Stomach (tissue), 4 donors: ENCODE measurements at regions not wholly inside any gene's neighbourhood (a gene's known extent, or its start where the extent isn't known, plus 50 kb on each side); places are given as distances from the start of the nearest gene placed in this dataset.

Experiments
- EP300 ChIP-seq: sonication (generic); formaldehyde crosslinking; IDR thresholded peaks from one replicate; pipeline ENCODE4 v1.6.1; 2017; ENCODE audit warnings: antibody characterized with exemption
- POLR2A ChIP-seq, 4 donors: fragments of 450-650 bp; IDR thresholded peaks; one replicate each; pipeline ENCODE4 v1.6.1; 2016; ENCODE audit warnings: antibody characterized with exemption in 4 of 4, control low read depth in 2 of 4, mild to moderate bottlenecking in 1 of 4, moderate library complexity in 1 of 4
- POLR2AphosphoS5 ChIP-seq, 3 donors: sonication (generic); formaldehyde crosslinking; IDR thresholded peaks; one replicate each; pipeline ENCODE4 v1.6.1; 2016; ENCODE audit warnings: antibody characterized with exemption in 3 of 3
- TF ChIP-seq, protein P1 (sequence below), 7 experiments: fragments of 450-650 bp in 4 of 7; fragments of 200-600 bp in 3 of 7; sonication (generic) in 3 of 7; IDR thresholded peaks; one replicate each; pipeline ENCODE4 v1.5.1; 2016 to 2019; ENCODE audit warnings: antibody characterized with exemption in 7 of 7, control low read depth in 2 of 7, mild to moderate bottlenecking in 1 of 7

DNA sequence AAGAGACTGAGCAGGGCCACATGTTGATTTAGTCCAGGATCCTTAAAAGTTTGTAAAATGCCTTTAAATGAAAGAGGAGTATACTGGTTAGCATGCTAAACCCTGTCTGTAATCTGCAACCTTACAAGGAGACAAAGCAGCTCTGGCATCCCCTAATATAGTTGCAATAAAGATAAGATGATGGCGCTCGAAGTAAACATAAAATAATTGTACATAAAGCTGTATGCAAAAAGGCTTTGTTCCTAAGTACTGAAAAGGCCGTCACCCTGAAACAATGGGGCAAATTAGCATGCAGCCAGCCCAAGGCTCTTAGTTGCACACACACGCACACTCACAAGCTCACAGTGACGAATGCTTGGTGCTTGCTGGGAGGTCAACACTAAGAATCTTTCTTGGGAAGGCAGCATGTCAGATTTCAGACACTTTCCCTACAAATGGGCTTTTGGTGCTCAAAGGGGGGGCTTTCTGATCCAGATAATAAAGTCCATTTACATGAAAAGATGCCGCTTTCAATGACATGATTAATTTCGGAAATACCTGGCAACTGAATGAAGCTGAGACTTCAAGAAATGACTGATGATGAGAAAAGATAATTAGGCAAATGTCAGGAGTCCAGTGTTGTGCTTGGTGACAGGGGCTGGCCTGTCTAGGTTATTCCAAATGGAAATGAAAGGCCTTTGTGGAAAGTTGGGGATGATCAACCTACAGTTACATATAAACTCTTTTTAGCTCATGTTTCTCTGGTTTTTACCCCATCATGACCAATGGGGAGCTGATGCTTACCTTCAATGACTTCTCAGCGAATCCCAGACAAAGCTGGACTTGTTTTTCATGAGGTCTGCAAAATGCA, 370.3 kb downstream of the MEIS1 start:
- TF ChIP-seq, protein P1, sequence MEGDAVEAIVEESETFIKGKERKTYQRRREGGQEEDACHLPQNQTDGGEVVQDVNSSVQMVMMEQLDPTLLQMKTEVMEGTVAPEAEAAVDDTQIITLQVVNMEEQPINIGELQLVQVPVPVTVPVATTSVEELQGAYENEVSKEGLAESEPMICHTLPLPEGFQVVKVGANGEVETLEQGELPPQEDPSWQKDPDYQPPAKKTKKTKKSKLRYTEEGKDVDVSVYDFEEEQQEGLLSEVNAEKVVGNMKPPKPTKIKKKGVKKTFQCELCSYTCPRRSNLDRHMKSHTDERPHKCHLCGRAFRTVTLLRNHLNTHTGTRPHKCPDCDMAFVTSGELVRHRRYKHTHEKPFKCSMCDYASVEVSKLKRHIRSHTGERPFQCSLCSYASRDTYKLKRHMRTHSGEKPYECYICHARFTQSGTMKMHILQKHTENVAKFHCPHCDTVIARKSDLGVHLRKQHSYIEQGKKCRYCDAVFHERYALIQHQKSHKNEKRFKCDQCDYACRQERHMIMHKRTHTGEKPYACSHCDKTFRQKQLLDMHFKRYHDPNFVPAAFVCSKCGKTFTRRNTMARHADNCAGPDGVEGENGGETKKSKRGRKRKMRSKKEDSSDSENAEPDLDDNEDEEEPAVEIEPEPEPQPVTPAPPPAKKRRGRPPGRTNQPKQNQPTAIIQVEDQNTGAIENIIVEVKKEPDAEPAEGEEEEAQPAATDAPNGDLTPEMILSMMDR (IDR thresholded peaks at IDR 0.05): no peak
- TF ChIP-seq POLR2A (IDR thresholded peaks at IDR 0.05): no peak
- TF ChIP-seq POLR2AphosphoS5 (IDR thresholded peaks at IDR 0.05): no peak
- no peak for TF ChIP-seq EP300
